ENCODE measurements at regions not wholly inside any gene's neighbourhood (a gene's known extent, or its start where the extent isn't known, plus 50 kb on each side); places are given as distances from the start of the nearest gene placed in this dataset.
"Not testable (repeated sequence)": the region's sequence is repeated elsewhere in the genome, so short reads cannot be mapped to it uniquely, and the experiment has no call there.

- DNase-seq = no peak
Measured at GRCh38 chr18:8501044-8501443, 108.2 kb upstream of the RAB12 start.

GRCh38 chr18:8503248-8503647, 106.0 kb upstream of the RAB12 start:
- no peak for DNase-seq

- no peak for DNase-seq
Measured at GRCh38 chr18:8504424-8504823, 104.8 kb upstream of the RAB12 start.

GRCh38 chr18:8504880-8505435, 104.3 kb upstream of the RAB12 start:
- DNase-seq = no peak

GRCh38 chr18:8506251-8507049, 102.8 kb upstream of the RAB12 start:
- no peak for DNase-seq

GRCh38 chr18:8507361-8507760, 101.9 kb upstream of the RAB12 start:
- DNase-seq = no peak

- DNase-seq = no peak
Measured at GRCh38 chr18:8507915-8508705, 101.1 kb upstream of the RAB12 start.

GRCh38 chr18:8513249-8513648, 96.0 kb upstream of the RAB12 start:
- DNase-seq = no peak

GRCh38 chr18:8514409-8514808, 94.8 kb upstream of the RAB12 start:
- DNase-seq = no peak

- no peak for DNase-seq
Measured at GRCh38 chr18:8515142-8515865, 93.9 kb upstream of the RAB12 start.

- DNase-seq = no peak
Measured at GRCh38 chr18:8516371-8517250, 92.6 kb upstream of the RAB12 start.

GRCh38 chr18:8517276-8517675, 92.0 kb upstream of the RAB12 start:
- no peak for DNase-seq

GRCh38 chr18:8519102-8519501, 90.1 kb upstream of the RAB12 start:
- no peak for DNase-seq

- DNase-seq = no peak
Measured at GRCh38 chr18:8520266-8520665, 89.0 kb upstream of the RAB12 start.

- no peak for DNase-seq
Measured at GRCh38 chr18:8522756-8523155, 86.5 kb upstream of the RAB12 start.

- no peak for DNase-seq
Measured at GRCh38 chr18:8525692-8526091, 83.5 kb upstream of the RAB12 start.

GRCh38 chr18:8526332-8526731, 82.9 kb upstream of the RAB12 start:
- no peak for DNase-seq

GRCh38 chr18:8529609-8530008, 79.6 kb upstream of the RAB12 start:
- no peak for DNase-seq

- not testable (repeated sequence) for DNase-seq
Measured at GRCh38 chr18:8531084-8531483, 78.2 kb upstream of the RAB12 start.

- DNase-seq = no peak
Measured at GRCh38 chr18:8536231-8536630, 73.0 kb upstream of the RAB12 start.

- no peak for DNase-seq
Measured at GRCh38 chr18:8536922-8537321, 72.3 kb upstream of the RAB12 start.

GRCh38 chr18:8537400-8537799, 71.8 kb upstream of the RAB12 start:
- no peak for DNase-seq
